ENCODE measurements at regions not wholly inside any gene's neighbourhood (a gene's known extent, or its start where the extent isn't known, plus 50 kb on each side); places are given as distances from the start of the nearest gene placed in this dataset.

- H3K9ac ChIP-seq (ENCODE audit: low read depth in 1 of 2, low read length in 2 of 2) = no peak overlapping the region
- H3K4me1 ChIP-seq (ENCODE audit: control insufficient read depth in 4 of 4, insufficient read depth in 4 of 4, low read length in 3 of 4) = no peaks in the 10 kb centered on the region
- H3K27me3 ChIP-seq (ENCODE audit: control insufficient read depth in 4 of 4, insufficient read depth in 4 of 4, low read length in 3 of 4) = no peaks in the 10 kb centered on the region
- H3K4me3 ChIP-seq (ENCODE audit: low read depth in 1 of 3, low read length in 3 of 3) = no peak overlapping the region
- no peaks in the 10 kb centered on the region for H3K9me3 ChIP-seq (ENCODE audit: control insufficient read depth in 4 of 4, low read length in 3 of 4)
- no peaks in the 10 kb centered on the region for H3K36me3 ChIP-seq (ENCODE audit: control insufficient read depth in 4 of 4, insufficient read depth in 3 of 4, low read depth in 1 of 4, low read length in 3 of 4)
- no peak for DNase-seq (ENCODE audit: low spot score)
- 73% methylated on average over 1 of the region's 1 CpG for WGBS
- TF ChIP-seq TAF1 (conservative IDR thresholded peaks at IDR 0.05) = no peak
- no peak for TF ChIP-seq NR2F2 (IDR thresholded peaks at IDR 0.05)
- TF ChIP-seq CTCF (IDR thresholded peaks at IDR 0.05; ENCODE audit: low read depth, low read length, missing input control) = no peak
- no peak for TF ChIP-seq RAD21 (IDR thresholded peaks at IDR 0.05)
- TF ChIP-seq GABPA (IDR thresholded peaks at IDR 0.05 in 1 of 2, conservative IDR thresholded peaks at IDR 0.05 in 1 of 2) = no peak
- no peak for TF ChIP-seq ATF3 (IDR thresholded peaks at IDR 0.05)
- TF ChIP-seq HNF4G (IDR thresholded peaks at IDR 0.05) = no peak
- TF ChIP-seq FOXA1 (IDR thresholded peaks at IDR 0.05) = no peak
- TF ChIP-seq HNF4A (conservative IDR thresholded peaks at IDR 0.05) = no peak
- no peak for TF ChIP-seq REST (IDR thresholded peaks at IDR 0.05)
- TF ChIP-seq ZBTB33 (IDR thresholded peaks at IDR 0.05) = no peak
- TF ChIP-seq YY1 (IDR thresholded peaks at IDR 0.05) = no peak
- TF ChIP-seq EGR1 (IDR thresholded peaks at IDR 0.05; ENCODE audit: low read depth in 2 of 2) = no peak
- no peak for TF ChIP-seq JUND (IDR thresholded peaks at IDR 0.05)
- TF ChIP-seq SP1 (IDR thresholded peaks at IDR 0.05) = no peak
- no peak overlapping the region for H3K27ac ChIP-seq (ENCODE audit: low read depth in 1 of 2, low read length in 2 of 2)
Measured at GRCh38 chr6:153790876-153791473, 248.1 kb upstream of the OPRM1 start.

- no peak for DNase-seq (ENCODE audit: low spot score)
- TF ChIP-seq EGR1 (IDR thresholded peaks at IDR 0.05; ENCODE audit: low read depth in 2 of 2) (no peak), MAX (IDR thresholded peaks at IDR 0.05) (no peak), ATF3 (IDR thresholded peaks at IDR 0.05) (no peak), REST (IDR thresholded peaks at IDR 0.05) (no peak), TAF1 (conservative IDR thresholded peaks at IDR 0.05) (no peak), NR2F2 (IDR thresholded peaks at IDR 0.05) (no peak), HNF4G (IDR thresholded peaks at IDR 0.05) (no peak)
- Histone ChIP-seq H3K9me3 (ENCODE audit: control insufficient read depth in 4 of 4, low read length in 3 of 4) (no peaks in the 10 kb centered on the region), H3K4me3 (ENCODE audit: low read depth in 1 of 3, low read length in 3 of 3) (no peak overlapping the region), H3K27ac (ENCODE audit: low read depth in 1 of 2, low read length in 2 of 2) (no peak overlapping the region), H3K4me1 (ENCODE audit: control insufficient read depth in 4 of 4, insufficient read depth in 4 of 4, low read length in 3 of 4) (no peaks in the 10 kb centered on the region), H3K9ac (ENCODE audit: low read depth in 1 of 2, low read length in 2 of 2) (no peak overlapping the region), H3K27me3 (ENCODE audit: control insufficient read depth in 4 of 4, insufficient read depth in 4 of 4, low read length in 3 of 4) (no peaks in the 10 kb centered on the region), H3K36me3 (ENCODE audit: control insufficient read depth in 4 of 4, insufficient read depth in 3 of 4, low read depth in 1 of 4, low read length in 3 of 4) (no peaks in the 10 kb centered on the region)
- 65% methylated on average over 7 of the region's 7 CpGs for WGBS
Measured at GRCh38 chr6:153790048-153790447, 249.0 kb upstream of the OPRM1 start.
